ENCODE measurements at regions not wholly inside any gene's neighbourhood (a gene's known extent, or its start where the extent isn't known, plus 50 kb on each side); places are given as distances from the start of the nearest gene placed in this dataset.

DNA sequence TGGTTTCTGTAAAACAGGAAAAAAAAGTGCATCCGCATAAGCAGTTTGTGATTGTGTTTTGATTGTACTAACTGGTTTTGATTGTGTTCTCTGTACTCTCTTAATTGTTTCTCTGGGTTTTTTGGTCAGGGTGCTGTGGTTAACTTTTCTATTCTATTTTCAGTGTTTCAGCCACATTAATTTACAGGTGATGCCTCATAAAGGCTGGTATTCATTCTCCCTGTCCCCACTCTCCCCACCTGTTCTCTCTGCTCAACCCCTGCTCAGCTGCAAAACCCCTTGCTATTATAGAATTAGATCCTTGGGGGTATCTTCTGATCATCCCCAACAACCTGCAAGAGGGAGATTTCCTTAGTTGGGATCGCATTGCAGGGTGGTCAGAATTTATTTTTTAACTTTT lies 285.4 kb upstream of the AZI2 start:
- FAIRE-seq, result no peak
- Histone ChIP-seq H3K4me1 (replicated peaks in 1 of 4; ENCODE audit: control insufficient read depth in 3 of 4, insufficient read depth in 4 of 4, low read length in 3 of 4) (no peaks in the 10 kb centered on the region), H3K9me3 (ENCODE audit: insufficient read depth in 2 of 2, low read depth in 1 of 2, low read length in 1 of 2) (no peaks in the 10 kb centered on the region), H2AK5ac (ENCODE audit: low read depth, low read length) (no peak overlapping the region), H2BK15ac (ENCODE audit: low read length) (no peak overlapping the region), H3K4ac (replicated peaks; ENCODE audit: insufficient read length, low read depth, low read length) (no peak overlapping the region), H3K27me3 (replicated peaks in 1 of 4; ENCODE audit: control insufficient read depth in 3 of 4, extremely low read depth in 1 of 4, insufficient read depth in 3 of 4, low read length in 3 of 4) (no peaks in the 10 kb centered on the region), H3K9ac (replicated peaks in 1 of 4; ENCODE audit: extremely low read depth in 1 of 4, low read depth in 3 of 4, low read length in 3 of 4) (no peak overlapping the region), H2AFZ (ENCODE audit: low read length) (no peak overlapping the region), H3K36me3 (ENCODE audit: control insufficient read depth in 2 of 4, insufficient read depth in 4 of 4, low read length in 3 of 4) (no peaks in the 10 kb centered on the region), H3K4me2 (ENCODE audit: insufficient read depth in 1 of 2, low read depth in 2 of 2, low read length in 2 of 2) (no peak overlapping the region), H3K79me2 (ENCODE audit: control insufficient read depth in 1 of 2, insufficient read depth in 2 of 2, low read length in 2 of 2) (no peaks in the 10 kb centered on the region), H4K91ac (replicated peaks; ENCODE audit: insufficient read length, low read length) (no peak overlapping the region), H2BK5ac (ENCODE audit: low read depth, low read length) (no peak overlapping the region), H3K14ac (ENCODE audit: insufficient read length) (no peak overlapping the region), H3K18ac (ENCODE audit: extremely low read depth, low read length) (no peak overlapping the region), H3K23me2 (ENCODE audit: low read depth, low read length) (no peaks in the 10 kb centered on the region), H2BK20ac (ENCODE audit: low read length) (no peak overlapping the region), H3K79me1 (ENCODE audit: low read depth, low read length) (no peaks in the 10 kb centered on the region), H4K5ac (ENCODE audit: insufficient read length, low read depth, low read length) (no peak overlapping the region), H2BK12ac (ENCODE audit: low read depth, low read length) (no peak overlapping the region), H4K20me1 (replicated peaks in 1 of 2; ENCODE audit: control insufficient read depth in 1 of 2, insufficient read depth in 2 of 2, low read length in 2 of 2) (no peaks in the 10 kb centered on the region), H3K56ac (replicated peaks; ENCODE audit: insufficient read length, low read depth, low read length) (no peak overlapping the region), H3K27ac (ENCODE audit: low read depth, low read length) (no peak overlapping the region), H3K4me3 (ENCODE audit: extremely low read depth in 1 of 4, insufficient read depth in 2 of 4, low read depth in 3 of 4, low read length in 4 of 4) (no peak overlapping the region), H2BK120ac (replicated peaks; ENCODE audit: low read depth, low read length) (no peak overlapping the region), H4K8ac (ENCODE audit: extremely low read depth, insufficient read depth, low read length) (no peak overlapping the region), H3K23ac (ENCODE audit: insufficient read length) (no peak overlapping the region)
- no peak for DNase-seq (ENCODE audit: low read depth in 1 of 2, low spot score in 2 of 2)
- ChIA-PET POLR2A (ENCODE audit: partially characterized antibody) (no interaction called here), CTCF (ENCODE audit: partially characterized antibody) (no interaction called here)
- 86% methylated on average over 2 of the region's 2 CpGs; no CpG with 5 or more reads in 1 of the 2 experiments for WGBS, 2 experiments (ENCODE audit: extremely low coverage in 1 of 2, insufficient coverage in 1 of 2, insufficient read length in 1 of 2, insufficient replicate concordance in 2 of 2, low coverage in 1 of 2, low lambda C conversion rate in 2 of 2, missing lambda C conversion rate in 1 of 2)
- TF ChIP-seq SP1 (IDR thresholded peaks at IDR 0.05; ENCODE audit: low read depth, low read length) (no peak), SIX5 (IDR thresholded peaks at IDR 0.05; ENCODE audit: low read depth, low read length) (no peak), KDM5A (IDR thresholded peaks at IDR 0.05; ENCODE audit: low read length) (no peak), CHD1 (IDR thresholded peaks at IDR 0.05; ENCODE audit: low read depth, low read length) (no peak), BACH1 (IDR thresholded peaks at IDR 0.05; ENCODE audit: low read length) (no peak), CTBP2 (IDR thresholded peaks at IDR 0.05; ENCODE audit: borderline replicate concordance, insufficient read depth, insufficient read length, low read length) (no peak), RFX5 (IDR thresholded peaks at IDR 0.05; ENCODE audit: borderline replicate concordance, low read depth, low read length) (no peak), RNF2 (IDR thresholded peaks at IDR 0.05; ENCODE audit: borderline replicate concordance, low read depth, low read length, missing control alignments, poor library complexity, severe bottlenecking) (no peak), CEBPB (IDR thresholded peaks at IDR 0.05; ENCODE audit: low read depth, low read length) (no peak), EGR1 (IDR thresholded peaks at IDR 0.05; ENCODE audit: borderline replicate concordance, low read depth, low read length) (no peak), POU5F1 (IDR thresholded peaks at IDR 0.05; ENCODE audit: low read depth, low read length) (no peak), TCF12 (IDR thresholded peaks at IDR 0.05; ENCODE audit: low read depth, low read length) (no peak), BCL11A (IDR thresholded peaks at IDR 0.05; ENCODE audit: low read depth in 2 of 2, low read length in 2 of 2) (no peak)
- TF ChIP-seq, protein P1, sequence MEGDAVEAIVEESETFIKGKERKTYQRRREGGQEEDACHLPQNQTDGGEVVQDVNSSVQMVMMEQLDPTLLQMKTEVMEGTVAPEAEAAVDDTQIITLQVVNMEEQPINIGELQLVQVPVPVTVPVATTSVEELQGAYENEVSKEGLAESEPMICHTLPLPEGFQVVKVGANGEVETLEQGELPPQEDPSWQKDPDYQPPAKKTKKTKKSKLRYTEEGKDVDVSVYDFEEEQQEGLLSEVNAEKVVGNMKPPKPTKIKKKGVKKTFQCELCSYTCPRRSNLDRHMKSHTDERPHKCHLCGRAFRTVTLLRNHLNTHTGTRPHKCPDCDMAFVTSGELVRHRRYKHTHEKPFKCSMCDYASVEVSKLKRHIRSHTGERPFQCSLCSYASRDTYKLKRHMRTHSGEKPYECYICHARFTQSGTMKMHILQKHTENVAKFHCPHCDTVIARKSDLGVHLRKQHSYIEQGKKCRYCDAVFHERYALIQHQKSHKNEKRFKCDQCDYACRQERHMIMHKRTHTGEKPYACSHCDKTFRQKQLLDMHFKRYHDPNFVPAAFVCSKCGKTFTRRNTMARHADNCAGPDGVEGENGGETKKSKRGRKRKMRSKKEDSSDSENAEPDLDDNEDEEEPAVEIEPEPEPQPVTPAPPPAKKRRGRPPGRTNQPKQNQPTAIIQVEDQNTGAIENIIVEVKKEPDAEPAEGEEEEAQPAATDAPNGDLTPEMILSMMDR (IDR thresholded peaks at IDR 0.05; ENCODE audit: control extremely low read depth in 1 of 3, insufficient read depth in 1 of 3, low read depth in 1 of 3, low read length in 3 of 3), result no peak

Measured in H1 (cell line).